UCSD-AML1 (cell line): ENCODE measurements at regions not wholly inside any gene's neighbourhood (a gene's known extent, or its start where the extent isn't known, plus 50 kb on each side); places are given as distances from the start of the nearest gene placed in this dataset.
A peak's percentile ranks its signal among the peaks of the same experiment; 100 is the strongest.

Source experiments
- DNase-seq: peaks from one replicate; lab custom pipeline; 2025; ENCODE audit not compliant: unreplicated experiment; lab: John Stamatoyannopoulos, UW

DNA sequence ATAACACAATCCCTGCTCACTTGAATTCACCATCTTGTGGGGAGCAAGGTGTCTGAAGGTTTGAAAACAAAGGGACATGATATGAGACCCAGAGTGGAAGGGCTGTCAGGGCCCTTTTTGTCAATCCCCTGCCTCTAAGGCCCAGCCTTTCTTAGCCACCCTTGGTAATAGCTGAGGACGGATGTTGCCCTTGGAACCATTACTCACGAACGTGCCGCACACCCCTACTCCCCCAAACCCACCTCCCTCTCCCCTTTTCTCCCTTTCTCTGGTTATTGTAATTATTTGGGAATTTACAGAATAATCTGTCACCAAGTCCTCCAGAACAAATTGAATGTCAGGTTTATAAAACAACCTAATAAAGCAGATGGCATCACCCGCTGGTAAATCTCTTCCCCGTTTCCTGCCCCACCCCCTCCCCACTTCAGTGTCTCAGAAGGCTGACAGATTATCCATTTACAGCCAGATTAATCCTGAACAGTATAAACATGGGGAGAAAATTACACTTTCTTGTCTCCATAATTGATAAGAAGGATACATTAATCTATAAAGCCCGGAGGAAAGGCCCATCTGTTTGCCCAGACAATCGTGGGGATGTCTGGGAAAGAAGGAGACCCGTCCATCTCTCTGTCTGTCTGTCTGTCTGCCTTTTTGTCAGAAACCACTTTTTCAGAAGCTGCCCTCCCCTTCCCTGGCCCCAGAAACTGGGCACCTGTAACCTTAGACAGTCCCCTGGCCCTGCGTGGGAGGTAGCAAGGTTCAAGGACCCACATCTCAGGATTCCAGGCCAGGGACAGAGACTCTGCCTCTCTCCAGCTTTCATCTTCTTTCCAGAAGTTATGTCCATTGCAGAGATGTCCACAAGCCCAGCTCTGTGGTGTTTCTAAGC is 60.6 kb upstream of the CD34 start:
- no peak for DNase-seq

DNA sequence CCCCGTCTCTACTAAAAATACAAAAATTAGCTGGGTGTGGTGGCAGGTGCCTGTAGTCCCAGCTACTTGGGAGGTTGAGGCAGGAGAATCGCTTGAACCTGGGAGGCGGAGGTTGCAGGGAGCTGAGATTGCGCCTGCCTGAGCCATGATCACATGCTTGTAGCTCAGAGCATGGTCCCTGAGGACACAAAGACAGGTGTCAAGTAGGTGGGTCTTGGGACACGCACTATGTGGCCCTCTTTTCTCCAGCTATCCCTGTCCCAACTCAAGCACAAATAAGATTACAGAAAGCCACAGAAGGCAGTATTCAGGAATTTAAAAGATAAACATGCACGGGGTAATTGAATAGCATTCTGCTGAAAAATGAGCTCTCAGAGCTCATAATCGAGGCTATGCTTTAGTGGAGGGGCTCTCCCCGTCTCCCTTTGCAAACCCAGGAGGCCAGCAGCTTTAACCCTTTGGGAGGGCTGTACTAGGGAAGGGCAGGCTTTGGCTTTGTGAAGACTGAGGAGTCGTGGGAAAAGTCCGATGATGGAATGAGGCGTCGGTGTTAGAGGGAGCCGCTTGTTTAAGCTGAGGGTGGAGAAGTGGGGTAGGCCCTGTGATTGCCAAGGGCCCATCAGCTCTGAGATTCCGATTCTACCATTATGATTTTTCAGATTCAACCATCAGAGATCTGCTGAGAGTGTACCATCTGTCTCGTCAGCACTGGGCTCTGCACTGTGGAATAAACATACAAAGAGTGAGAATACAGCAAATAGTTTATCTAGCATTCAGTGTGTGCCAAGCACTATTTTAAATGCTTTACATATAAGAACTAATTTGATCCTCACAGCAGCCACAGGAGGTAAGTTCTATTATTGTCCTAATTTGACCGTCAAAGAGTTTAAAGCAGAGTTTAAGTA is 59.7 kb upstream of the CD34 start:
- DNase-seq, result no peak

DNA sequence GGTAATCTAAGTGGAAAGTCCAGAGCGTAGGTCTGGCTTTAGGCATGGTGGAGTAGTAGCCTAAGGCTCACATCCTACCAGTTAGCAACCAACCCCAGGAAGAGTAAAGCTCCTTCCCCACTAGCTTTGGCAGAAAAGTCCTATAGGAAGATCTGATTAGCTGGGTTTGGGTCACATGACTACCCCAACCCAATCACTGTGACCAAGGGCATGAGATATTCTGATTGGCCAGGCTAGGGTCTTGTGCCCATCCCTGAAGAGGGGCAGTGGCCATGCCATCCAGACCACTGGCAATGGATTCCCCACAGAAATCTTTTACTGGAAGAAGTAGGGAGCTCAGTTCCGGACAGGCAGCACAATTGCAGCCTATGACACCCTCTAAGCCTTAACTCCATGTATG is 58.6 kb upstream of the CD34 start:
- DNase-seq, result no peak

DNA sequence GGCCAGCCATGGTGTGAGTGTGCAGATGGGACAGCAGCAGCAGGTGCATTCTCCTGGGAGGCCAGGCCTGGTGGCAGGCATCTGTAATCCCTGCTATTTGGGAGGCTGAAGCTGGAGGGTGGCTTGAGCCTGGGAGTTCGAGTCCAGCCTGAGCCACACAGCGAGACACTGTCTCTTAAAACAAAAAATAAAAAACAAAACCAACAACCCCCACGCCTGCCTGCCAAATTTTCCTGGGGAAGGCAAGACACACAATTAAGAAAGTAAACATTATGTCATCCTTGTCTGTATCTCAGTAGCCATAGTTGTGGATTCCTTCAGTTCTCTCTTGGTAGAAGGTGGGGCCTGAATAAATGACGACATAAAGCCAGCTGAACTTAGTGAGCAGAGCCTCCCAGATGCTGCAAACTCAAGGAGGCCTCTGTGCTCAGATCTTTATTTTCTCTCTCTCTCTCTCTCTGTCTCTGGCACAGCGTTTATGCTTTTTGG is 57.6 kb upstream of the CD34 start:
- no peak for DNase-seq

DNA sequence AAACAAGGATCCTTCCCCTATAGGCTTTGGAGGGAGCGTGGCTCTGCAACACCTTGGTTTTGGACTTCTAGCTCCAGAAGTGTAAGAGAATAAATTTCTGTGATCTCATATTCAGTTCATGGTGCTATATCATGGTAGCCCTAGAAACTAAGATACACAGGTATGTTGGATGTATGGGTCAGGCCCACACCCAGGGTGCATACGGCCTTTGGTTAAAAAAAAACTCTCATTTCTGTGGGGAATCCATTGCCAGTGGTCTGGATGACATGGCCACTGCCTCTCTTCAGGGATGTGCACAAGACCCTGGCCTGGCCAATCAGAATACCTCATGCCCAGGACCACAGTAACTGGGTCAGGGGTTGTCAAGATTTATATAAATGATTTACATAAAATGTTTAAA is 56.8 kb upstream of the CD34 start:
- DNase-seq, result no peak

DNA sequence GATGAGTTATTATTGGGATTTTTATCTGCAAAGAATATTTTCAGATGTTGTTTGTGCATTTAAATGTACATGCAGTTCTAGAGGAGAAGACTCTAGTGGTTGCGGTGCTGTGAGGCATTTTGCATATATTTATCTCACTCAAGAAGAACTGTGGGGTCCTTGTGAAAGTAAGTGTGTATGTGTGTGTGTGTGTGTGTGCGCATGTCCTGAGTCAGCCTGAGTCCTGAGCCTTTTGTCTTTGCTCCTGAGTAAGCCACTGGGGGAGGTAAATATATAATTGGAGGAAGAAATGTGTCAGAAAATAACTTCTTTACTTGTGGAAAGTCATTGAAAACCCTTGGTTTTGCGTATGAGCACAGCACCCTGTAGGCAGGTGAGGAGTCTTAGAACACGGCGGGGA is 55.6 kb upstream of the CD34 start:
- DNase-seq, result no peak

DNA sequence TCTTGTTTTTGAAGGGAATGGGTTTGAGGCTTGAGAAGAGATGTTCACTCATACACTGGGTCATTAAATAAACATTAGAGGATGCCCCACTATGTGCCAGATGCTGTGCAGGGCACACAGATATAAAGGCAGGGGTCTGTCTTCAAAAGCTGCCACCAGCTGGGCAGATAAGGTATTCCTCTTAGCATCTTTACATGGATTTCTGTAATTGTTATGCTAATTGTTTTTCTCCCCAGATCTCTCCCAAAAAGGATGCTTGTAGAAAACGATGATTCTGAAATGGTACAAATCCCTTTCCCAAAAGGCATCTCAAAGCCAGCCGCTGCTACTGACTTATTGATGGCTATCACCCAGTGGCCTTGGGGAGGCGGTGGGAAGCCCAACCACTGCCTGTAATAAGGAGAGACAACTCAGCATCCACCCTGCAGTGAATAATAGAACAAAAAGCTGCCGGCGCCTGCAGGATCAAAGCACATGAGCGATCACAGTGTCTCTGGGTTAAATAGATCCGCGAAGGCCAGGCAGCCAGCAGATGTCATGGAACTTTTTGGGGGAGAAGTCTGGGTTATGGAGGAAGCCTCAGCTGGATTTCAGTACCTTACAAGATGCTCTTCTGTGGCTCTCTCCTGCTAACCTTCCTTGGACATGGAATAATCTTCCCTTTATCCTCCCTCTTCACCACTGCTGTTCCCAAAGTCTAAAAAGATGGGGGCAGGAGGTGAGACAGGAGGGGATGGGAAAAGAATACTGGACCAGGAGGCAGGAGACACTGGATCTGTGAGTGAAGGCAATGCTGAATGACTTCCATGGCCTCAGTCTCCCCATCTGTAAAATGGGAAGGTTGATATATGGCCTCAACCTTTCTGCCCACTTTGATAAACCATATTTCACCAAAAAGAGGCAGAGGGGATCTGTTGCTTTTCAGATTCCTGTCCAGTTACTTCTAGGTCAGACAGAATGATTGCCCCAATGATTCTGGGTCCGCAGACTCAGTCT is 54.8 kb upstream of the CD34 start:
- DNase-seq, result no peak

DNA sequence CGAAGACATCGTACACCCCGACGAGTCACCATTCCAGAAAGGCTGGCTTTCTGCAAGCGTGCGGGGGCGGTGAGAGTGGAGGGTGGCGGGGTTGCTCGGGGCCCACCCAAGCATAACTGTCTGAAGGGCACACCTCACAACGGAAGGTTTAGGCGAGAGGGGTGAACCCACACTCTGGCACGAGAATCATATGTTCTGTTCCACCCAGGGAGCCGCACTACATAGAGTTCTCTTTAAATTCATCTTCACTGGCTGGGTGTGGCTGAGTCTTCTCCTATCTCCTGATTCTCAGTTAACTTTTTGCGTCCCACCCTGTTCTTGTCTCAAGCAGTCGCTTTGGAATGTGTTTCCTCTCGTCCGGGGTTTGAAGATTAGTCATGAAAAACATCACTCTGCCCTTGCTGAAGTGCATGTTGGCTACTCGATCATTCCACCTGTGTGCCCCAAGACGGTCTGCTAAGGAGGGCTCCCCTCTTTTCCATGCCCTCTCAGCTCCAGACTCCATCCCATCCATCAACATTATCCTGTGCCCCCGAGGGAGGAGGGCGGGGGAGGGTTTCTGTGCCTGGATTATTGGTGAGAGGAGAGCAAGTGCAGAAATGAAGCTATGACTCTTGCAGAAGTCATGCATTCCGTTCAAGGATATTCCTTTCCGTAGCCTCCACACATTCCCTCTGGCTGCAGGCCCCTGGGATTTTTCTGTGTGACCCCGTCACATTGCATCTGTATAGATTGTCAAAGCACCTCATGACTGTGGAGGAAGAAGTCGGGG is 53.5 kb upstream of the CD34 start:
- DNase-seq, result no peak

DNA sequence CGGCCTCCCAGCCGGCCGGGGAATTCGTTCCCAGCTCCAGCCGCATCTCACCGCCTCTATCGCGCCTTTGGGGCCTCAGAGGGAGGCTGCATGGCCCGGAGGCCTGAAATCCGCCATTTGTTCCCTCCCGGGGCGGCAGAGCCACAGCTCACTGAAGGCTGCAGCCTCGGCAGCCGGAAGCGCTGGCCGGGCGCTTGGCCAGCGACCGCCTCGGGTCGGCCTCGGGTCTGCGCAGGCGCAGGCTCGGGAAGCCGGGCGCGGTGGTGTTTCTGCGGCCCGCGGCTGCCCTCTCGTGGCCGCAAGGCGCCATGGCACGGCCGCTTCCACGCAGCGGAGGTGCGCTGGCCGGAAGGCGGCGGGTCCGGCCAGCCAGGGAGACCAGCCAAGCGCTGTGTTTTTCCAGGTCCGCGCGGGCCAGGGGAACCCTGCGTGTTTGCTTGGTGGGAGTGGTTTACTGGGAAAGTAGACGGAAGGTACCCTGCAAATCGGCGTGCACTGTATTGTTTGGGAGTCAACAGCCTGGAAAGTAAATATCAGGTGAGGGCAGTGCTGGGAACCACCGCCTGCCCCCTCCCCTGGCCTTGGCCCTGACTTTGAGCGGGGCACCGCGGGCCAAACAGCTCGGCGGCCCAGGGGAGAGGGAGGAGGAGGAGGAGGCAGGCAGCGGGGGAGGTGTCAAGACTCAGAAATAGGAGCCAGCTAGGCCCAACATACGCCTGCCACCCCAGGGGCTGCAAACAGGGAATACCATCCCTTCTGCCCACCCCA is 52.7 kb upstream of the CD34 start:
- DNase-seq, result peak; percentile 93

DNA sequence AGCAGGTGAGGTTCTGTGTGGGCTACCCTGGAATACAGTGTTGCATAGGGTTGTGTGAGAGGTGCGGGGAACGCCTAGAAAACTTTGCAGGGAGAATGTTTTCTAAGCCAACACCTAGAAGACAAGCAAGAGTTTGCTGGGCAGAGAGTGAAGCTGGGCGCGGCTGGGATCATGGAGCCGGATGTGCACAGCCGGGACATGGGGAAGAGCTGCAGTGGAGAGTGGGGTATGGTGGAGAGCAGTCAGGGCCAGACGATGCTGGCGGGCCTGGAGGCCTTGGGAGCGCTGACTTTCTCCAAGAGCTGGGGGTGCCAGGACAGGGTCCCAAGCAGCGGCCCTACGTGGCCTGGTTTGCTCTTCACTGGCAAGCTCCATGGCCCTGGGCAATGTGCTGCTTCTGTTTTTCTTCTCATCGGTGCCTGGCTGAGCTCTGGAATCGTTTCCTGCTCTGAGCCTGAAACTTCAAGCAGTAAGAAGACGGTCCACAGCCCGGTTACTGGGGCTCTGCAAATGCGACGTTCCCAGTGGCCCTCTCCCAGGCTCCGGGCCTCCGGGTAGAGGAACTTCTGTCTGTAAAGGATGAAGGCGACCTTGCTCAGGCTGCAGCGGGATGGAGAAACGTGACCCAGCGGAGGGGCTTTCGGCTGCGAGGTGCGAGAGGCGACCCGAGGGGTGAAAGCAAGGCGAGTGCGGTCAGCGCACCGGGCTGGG is 51.9 kb upstream of the CD34 start:
- peak; percentile 67 for DNase-seq
